Neural progenitor cell (in vitro differentiated cells): ENCODE measurements at regions not wholly inside any gene's neighbourhood (a gene's known extent, or its start where the extent isn't known, plus 50 kb on each side); places are given as distances from the start of the nearest gene placed in this dataset.

Source experiments
- EZH2 ChIP-seq: fragments of 200-600 bp; sonication (generic); IDR thresholded peaks from 2 replicates; pipeline ENCODE4 v1.6.1; 2017; ENCODE audit warnings: antibody characterized with exemption, mild to moderate bottlenecking, moderate library complexity
- TF ChIP-seq, protein P1 (sequence below): fragments of 200-600 bp; sonication (generic); IDR thresholded peaks from 2 replicates; pipeline ENCODE4 v1.5.1; 2017; ENCODE audit warnings: antibody characterized with exemption, mild to moderate bottlenecking

DNA sequence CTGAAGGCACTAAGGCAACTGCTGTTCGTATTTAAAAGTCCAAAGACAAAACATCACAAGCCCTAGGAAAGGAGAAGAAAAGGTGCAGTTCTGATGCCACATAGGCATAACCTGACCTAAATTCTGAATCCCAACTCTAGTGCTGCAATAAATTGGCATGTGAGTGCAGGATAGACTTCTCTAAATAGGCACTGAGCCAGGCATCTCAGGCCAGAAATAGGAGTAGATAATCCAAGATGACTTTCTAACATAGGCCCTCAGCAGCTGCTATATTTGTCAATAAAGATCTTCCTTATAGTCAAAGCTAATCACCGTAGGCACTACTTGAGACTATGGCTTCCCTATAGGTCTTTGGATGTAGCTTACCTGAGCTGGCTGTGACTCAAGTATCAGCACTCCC is 1163.8 kb downstream of the SORCS1 start:
- TF ChIP-seq, protein P1, sequence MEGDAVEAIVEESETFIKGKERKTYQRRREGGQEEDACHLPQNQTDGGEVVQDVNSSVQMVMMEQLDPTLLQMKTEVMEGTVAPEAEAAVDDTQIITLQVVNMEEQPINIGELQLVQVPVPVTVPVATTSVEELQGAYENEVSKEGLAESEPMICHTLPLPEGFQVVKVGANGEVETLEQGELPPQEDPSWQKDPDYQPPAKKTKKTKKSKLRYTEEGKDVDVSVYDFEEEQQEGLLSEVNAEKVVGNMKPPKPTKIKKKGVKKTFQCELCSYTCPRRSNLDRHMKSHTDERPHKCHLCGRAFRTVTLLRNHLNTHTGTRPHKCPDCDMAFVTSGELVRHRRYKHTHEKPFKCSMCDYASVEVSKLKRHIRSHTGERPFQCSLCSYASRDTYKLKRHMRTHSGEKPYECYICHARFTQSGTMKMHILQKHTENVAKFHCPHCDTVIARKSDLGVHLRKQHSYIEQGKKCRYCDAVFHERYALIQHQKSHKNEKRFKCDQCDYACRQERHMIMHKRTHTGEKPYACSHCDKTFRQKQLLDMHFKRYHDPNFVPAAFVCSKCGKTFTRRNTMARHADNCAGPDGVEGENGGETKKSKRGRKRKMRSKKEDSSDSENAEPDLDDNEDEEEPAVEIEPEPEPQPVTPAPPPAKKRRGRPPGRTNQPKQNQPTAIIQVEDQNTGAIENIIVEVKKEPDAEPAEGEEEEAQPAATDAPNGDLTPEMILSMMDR = no peak
- TF ChIP-seq EZH2 = no peak
